NCI-H146 (cell line): ENCODE measurements at regions not wholly inside any gene's neighbourhood (a gene's known extent, or its start where the extent isn't known, plus 50 kb on each side); places are given as distances from the start of the nearest gene placed in this dataset.

Experiments
- DNase-seq: peaks from one replicate; lab custom pipeline; 2025; lab: John Stamatoyannopoulos, UW

GRCh38 chr3:43783987-43784639, 93.4 kb downstream of the ABHD5 start:
- DNase-seq: no peak

- DNase-seq: no peak
Measured at GRCh38 chr3:43784640-43785011, 93.9 kb downstream of the ABHD5 start.

- DNase-seq: no peak
Measured at GRCh38 chr3:43785551-43785950, 94.8 kb downstream of the ABHD5 start.

GRCh38 chr3:43786102-43786501, 95.4 kb downstream of the ABHD5 start:
- no peak for DNase-seq

- no peak for DNase-seq
Measured at GRCh38 chr3:43786526-43787305, 96.0 kb downstream of the ABHD5 start.

GRCh38 chr3:43787330-43787729, 96.6 kb downstream of the ABHD5 start:
- no peak for DNase-seq

- no peak for DNase-seq
Measured at GRCh38 chr3:43789028-43789427, 98.3 kb downstream of the ABHD5 start.

GRCh38 chr3:43790060-43790459, 99.3 kb downstream of the ABHD5 start:
- DNase-seq: no peak

GRCh38 chr3:43790476-43790875, 99.7 kb downstream of the ABHD5 start:
- no peak for DNase-seq

GRCh38 chr3:43791246-43791645, 100.5 kb downstream of the ABHD5 start:
- DNase-seq: no peak

- DNase-seq: no peak
Measured at GRCh38 chr3:43792904-43793303, 102.2 kb downstream of the ABHD5 start.

- DNase-seq: no peak
Measured at GRCh38 chr3:43793648-43794372, 103.1 kb downstream of the ABHD5 start.

GRCh38 chr3:43794776-43795175, 104.0 kb downstream of the ABHD5 start:
- no peak for DNase-seq

- DNase-seq: no peak
Measured at GRCh38 chr3:43795491-43795890, 104.8 kb downstream of the ABHD5 start.

GRCh38 chr3:43796041-43796596, 105.4 kb downstream of the ABHD5 start:
- DNase-seq: no peak

GRCh38 chr3:43797794-43798193, 107.1 kb downstream of the ABHD5 start:
- DNase-seq: no peak

GRCh38 chr3:43810797-43811196, 120.1 kb downstream of the ABHD5 start:
- no peak for DNase-seq

GRCh38 chr3:43814461-43814860, 123.7 kb downstream of the ABHD5 start:
- DNase-seq: no peak

- no peak for DNase-seq
Measured at GRCh38 chr3:43816372-43816771, 125.6 kb downstream of the ABHD5 start.

- no peak for DNase-seq
Measured at GRCh38 chr3:43817064-43817463, 126.3 kb downstream of the ABHD5 start.

GRCh38 chr3:43817825-43818224, 127.1 kb downstream of the ABHD5 start:
- DNase-seq: no peak

- DNase-seq: no peak
Measured at GRCh38 chr3:43818229-43818628, 127.5 kb downstream of the ABHD5 start.
